ENCODE measurements at regions not wholly inside any gene's neighbourhood (a gene's known extent, or its start where the extent isn't known, plus 50 kb on each side); places are given as distances from the start of the nearest gene placed in this dataset.

- H3K4me3 Mint-ChIP-seq (ENCODE audit: unreplicated experiment), result no peak overlapping the region
- no peaks in the 10 kb centered on the region for H3K36me3 Mint-ChIP-seq (ENCODE audit: insufficient read depth, unreplicated experiment)
- CTCF ChIA-PET, result no interaction called here
- H3K9me3 Mint-ChIP-seq (ENCODE audit: unreplicated experiment), result peaks cover 12% of the 10 kb centered on the region
- DNase-seq, result no peak
- no peaks in the 10 kb centered on the region for H3K36me3 ChIP-seq (ENCODE audit: control insufficient read depth, insufficient read depth, low read length)
- H3K27me3 Mint-ChIP-seq (ENCODE audit: insufficient read depth, unreplicated experiment), result no peaks in the 10 kb centered on the region
- no peak overlapping the region for H3K4me3 ChIP-seq (ENCODE audit: low read depth, low read length)
- peak overlapping the region; percentile 32 for H3K27ac Mint-ChIP-seq (ENCODE audit: unreplicated experiment)
- intact Hi-C loops (cut with micrococcal nuclease; ENCODE audit: unreplicated experiment), result no loop called here
- H3K9me3 ChIP-seq, result peaks cover 8% of the 10 kb centered on the region
- POLR2A ChIA-PET, result no interaction called here
- BruUV-seq (replicated peaks), result no TSS peak
- H3K4me1 Mint-ChIP-seq (ENCODE audit: low read depth, unreplicated experiment), result peaks cover 8% of the 10 kb centered on the region
- no peaks in the 10 kb centered on the region for H3K27me3 ChIP-seq (replicated peaks; ENCODE audit: control insufficient read depth, insufficient read depth, low read length)
- peaks cover 18% of the 10 kb centered on the region for H3K4me1 ChIP-seq
- TF ChIP-seq, protein P1, sequence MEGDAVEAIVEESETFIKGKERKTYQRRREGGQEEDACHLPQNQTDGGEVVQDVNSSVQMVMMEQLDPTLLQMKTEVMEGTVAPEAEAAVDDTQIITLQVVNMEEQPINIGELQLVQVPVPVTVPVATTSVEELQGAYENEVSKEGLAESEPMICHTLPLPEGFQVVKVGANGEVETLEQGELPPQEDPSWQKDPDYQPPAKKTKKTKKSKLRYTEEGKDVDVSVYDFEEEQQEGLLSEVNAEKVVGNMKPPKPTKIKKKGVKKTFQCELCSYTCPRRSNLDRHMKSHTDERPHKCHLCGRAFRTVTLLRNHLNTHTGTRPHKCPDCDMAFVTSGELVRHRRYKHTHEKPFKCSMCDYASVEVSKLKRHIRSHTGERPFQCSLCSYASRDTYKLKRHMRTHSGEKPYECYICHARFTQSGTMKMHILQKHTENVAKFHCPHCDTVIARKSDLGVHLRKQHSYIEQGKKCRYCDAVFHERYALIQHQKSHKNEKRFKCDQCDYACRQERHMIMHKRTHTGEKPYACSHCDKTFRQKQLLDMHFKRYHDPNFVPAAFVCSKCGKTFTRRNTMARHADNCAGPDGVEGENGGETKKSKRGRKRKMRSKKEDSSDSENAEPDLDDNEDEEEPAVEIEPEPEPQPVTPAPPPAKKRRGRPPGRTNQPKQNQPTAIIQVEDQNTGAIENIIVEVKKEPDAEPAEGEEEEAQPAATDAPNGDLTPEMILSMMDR (IDR thresholded peaks at IDR 0.05; ENCODE audit: insufficient read depth in 1 of 2, low read depth in 1 of 2, low read length in 1 of 2, severe bottlenecking in 1 of 2, unreplicated experiment in 1 of 2), result no peak
Observed at GRCh38 chr12:19026614-19027488, 102.7 kb upstream of the PLEKHA5 start.

DNA sequence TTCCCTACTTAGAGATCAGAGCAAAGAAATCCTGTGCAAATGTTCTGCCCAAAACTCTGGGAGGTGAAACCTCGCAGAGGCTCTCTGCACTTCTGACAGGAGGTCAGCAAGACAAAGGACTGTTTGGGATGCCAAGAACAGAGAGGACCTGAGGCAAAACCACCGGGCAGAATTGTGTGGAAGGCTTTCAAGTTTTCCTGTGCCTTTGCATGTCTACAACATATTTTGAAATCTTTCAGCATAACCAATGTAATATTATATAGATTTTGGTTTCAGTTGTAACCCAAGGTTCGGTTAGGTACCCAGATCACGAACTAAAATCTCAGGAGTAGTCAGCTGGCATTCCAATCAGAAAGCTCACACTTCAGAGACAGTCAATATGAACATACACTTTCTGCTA lies 99.4 kb upstream of the PLEKHA5 start:
- H3K4me3 Mint-ChIP-seq (ENCODE audit: unreplicated experiment), result no peak overlapping the region
- H3K4me1 ChIP-seq, result peaks cover 18% of the 10 kb centered on the region
- no peaks in the 10 kb centered on the region for H3K36me3 ChIP-seq (ENCODE audit: control insufficient read depth, insufficient read depth, low read length)
- H3K4me3 ChIP-seq (ENCODE audit: low read depth, low read length), result no peak overlapping the region
- no peak overlapping the region for H3K27ac Mint-ChIP-seq (ENCODE audit: unreplicated experiment)
- H3K9me3 ChIP-seq, result peaks cover 30% of the 10 kb centered on the region
- H3K27me3 ChIP-seq (replicated peaks; ENCODE audit: control insufficient read depth, insufficient read depth, low read length), result no peaks in the 10 kb centered on the region
- ChIA-PET POLR2A (no interaction called here), CTCF (interaction anchor here (0.6 kb wide), 1 partner anchor 11 kb away, joined by 3 read pairs; no protein-coding TSS in a partner anchor)
- intact Hi-C loops (cut with micrococcal nuclease; ENCODE audit: unreplicated experiment), result no loop called here
- TF ChIP-seq, protein P1 (IDR thresholded peaks at IDR 0.05; ENCODE audit: insufficient read depth in 1 of 2, low read depth in 1 of 2, low read length in 1 of 2, severe bottlenecking in 1 of 2, unreplicated experiment in 1 of 2), result no peak
- H3K4me1 Mint-ChIP-seq (ENCODE audit: low read depth, unreplicated experiment), result peaks cover 8% of the 10 kb centered on the region
- no TSS peak for BruUV-seq (replicated peaks)
- H3K36me3 Mint-ChIP-seq (ENCODE audit: insufficient read depth, unreplicated experiment), result no peaks in the 10 kb centered on the region
- no peaks in the 10 kb centered on the region for H3K27me3 Mint-ChIP-seq (ENCODE audit: insufficient read depth, unreplicated experiment)
- no peak for DNase-seq
- H3K9me3 Mint-ChIP-seq (ENCODE audit: unreplicated experiment), result peaks cover 43% of the 10 kb centered on the region

DNA sequence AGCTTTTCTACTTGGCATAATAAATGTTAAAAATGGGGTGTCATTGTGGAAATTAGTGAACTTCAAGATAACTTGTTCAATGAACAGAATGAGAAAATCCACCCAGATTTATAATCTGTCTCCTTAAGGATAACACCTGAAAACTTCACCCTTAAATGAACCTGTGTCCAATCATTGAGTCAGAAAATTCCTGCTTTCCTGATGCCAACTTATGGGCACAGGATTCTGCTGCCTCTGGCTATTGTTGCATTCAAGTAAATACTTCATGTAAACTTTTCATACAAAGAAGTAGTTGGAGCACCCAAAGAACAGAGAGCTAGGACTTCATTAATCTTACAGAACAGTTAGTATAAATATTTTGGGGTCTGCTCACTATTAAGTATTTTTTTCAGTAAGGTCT lies 98.9 kb upstream of the PLEKHA5 start:
- H3K36me3 Mint-ChIP-seq (ENCODE audit: insufficient read depth, unreplicated experiment), result no peaks in the 10 kb centered on the region
- no peaks in the 10 kb centered on the region for H3K27me3 Mint-ChIP-seq (ENCODE audit: insufficient read depth, unreplicated experiment)
- Histone ChIP-seq H3K4me1 (peaks cover 18% of the 10 kb centered on the region), H3K27me3 (replicated peaks; ENCODE audit: control insufficient read depth, insufficient read depth, low read length) (no peaks in the 10 kb centered on the region), H3K9me3 (peaks cover 30% of the 10 kb centered on the region), H3K4me3 (ENCODE audit: low read depth, low read length) (no peak overlapping the region), H3K36me3 (ENCODE audit: control insufficient read depth, insufficient read depth, low read length) (no peaks in the 10 kb centered on the region)
- ChIA-PET POLR2A (no interaction called here), CTCF (no interaction called here)
- H3K4me3 Mint-ChIP-seq (ENCODE audit: unreplicated experiment), result no peak overlapping the region
- peaks cover 8% of the 10 kb centered on the region for H3K4me1 Mint-ChIP-seq (ENCODE audit: low read depth, unreplicated experiment)
- H3K27ac Mint-ChIP-seq (ENCODE audit: unreplicated experiment), result no peak overlapping the region
- DNase-seq, result no peak
- H3K9me3 Mint-ChIP-seq (ENCODE audit: unreplicated experiment), result peaks cover 47% of the 10 kb centered on the region
- intact Hi-C loops (cut with micrococcal nuclease; ENCODE audit: unreplicated experiment), result no loop called here
- TF ChIP-seq, protein P1 (IDR thresholded peaks at IDR 0.05; ENCODE audit: insufficient read depth in 1 of 2, low read depth in 1 of 2, low read length in 1 of 2, severe bottlenecking in 1 of 2, unreplicated experiment in 1 of 2), result no peak
- BruUV-seq (replicated peaks), result no TSS peak
